Tibial nerve (tissue), 4 donors: ENCODE measurements at regions not wholly inside any gene's neighbourhood (a gene's known extent, or its start where the extent isn't known, plus 50 kb on each side); places are given as distances from the start of the nearest gene placed in this dataset.

Source experiments
- DNase-seq, 2 donors: peaks; one replicate each; pipeline ENCODE4 v3.0.0-alpha.2; 2019; ENCODE audit warnings: low spot score in 2 of 2
- H3K27ac ChIP-seq, 4 donors: fragments of 200-600 bp; sonication (generic) in 3 of 4; one replicate each; pipeline ENCODE4 v1.5.1; 2017 to 2019; ENCODE audit warnings: mild to moderate bottlenecking in 1 of 4
- H3K27me3 ChIP-seq, 2 donors: fragments of 200-600 bp; sonication (generic) in 1 of 2; one replicate each; pipeline versions ENCODE4 v1.5.1 to v1.6.0; 2017 to 2019
- H3K36me3 ChIP-seq, 3 donors: fragments of 200-600 bp; sonication (generic); one replicate each; pipeline ENCODE4 v1.5.1; 2018 to 2019
- H3K4me1 ChIP-seq, 4 donors: fragments of 200-600 bp; sonication (generic) in 3 of 4; one replicate each; pipeline ENCODE4 v1.5.1; 2017 to 2019
- H3K4me3 ChIP-seq, 4 donors: fragments of 200-600 bp; sonication (generic) in 3 of 4; one replicate each; pipeline ENCODE4 v1.5.1; 2017 to 2019; ENCODE audit warnings: mild to moderate bottlenecking in 1 of 4, moderate library complexity in 1 of 4
- H3K9me3 ChIP-seq, 4 donors: fragments of 200-600 bp; sonication (generic) in 3 of 4; one replicate each; pipeline ENCODE4 v1.5.1; 2017 to 2019
- CTCF ChIP-seq, 5 experiments: fragments of 200-600 bp in 3 of 5; fragments of 450-650 bp in 2 of 5; sonication (generic) in 3 of 5; IDR thresholded peaks; one replicate each; pipeline ENCODE4 v1.5.1; 2016 to 2019; ENCODE audit warnings: antibody characterized with exemption in 5 of 5, mild to moderate bottlenecking in 3 of 5, moderate library complexity in 2 of 5
- EP300 ChIP-seq, 2 donors: sonication (generic); formaldehyde crosslinking; IDR thresholded peaks; one replicate each; pipeline ENCODE4 v1.6.1; 2017; ENCODE audit warnings: antibody characterized with exemption in 2 of 2, mild to moderate bottlenecking in 1 of 2
- POLR2A ChIP-seq, 2 donors: fragments of 450-650 bp; IDR thresholded peaks; one replicate each; pipeline ENCODE4 v1.6.1; 2017; ENCODE audit warnings: antibody characterized with exemption in 2 of 2, mild to moderate bottlenecking in 2 of 2, moderate library complexity in 2 of 2
- WGBS, 2 donors: methylation state at CpG; one replicate each; pipeline ENCODE4 v1.1.5; 2018; 5-methylcytosine and 5-hydroxymethylcytosine counted together

GRCh38 chr20:37643400-37643799 lies 50.4 kb upstream of the CTNNBL1 start:
- Histone ChIP-seq H3K4me1 (no peaks in the 10 kb centered on the region), H3K27ac (no peak overlapping the region), H3K9me3 (peaks cover 0 to 6% (median 0%) of the 10 kb centered on the region in 4 donors), H3K27me3 (peaks cover 0 to 11% of the 10 kb centered on the region in 2 donors), H3K4me3 (no peak overlapping the region), H3K36me3 (no peaks in the 10 kb centered on the region)
- no peak for DNase-seq
- WGBS, 2 donors = 65 to 66% methylated on average over 3 of the region's 3 CpGs
- no peak for TF ChIP-seq EP300 (IDR thresholded peaks at IDR 0.05)
- no peak for TF ChIP-seq CTCF (IDR thresholded peaks at IDR 0.05)
- no peak for TF ChIP-seq POLR2A (IDR thresholded peaks at IDR 0.05)

GRCh38 chr20:37642246-37642645 lies 51.6 kb upstream of the CTNNBL1 start:
- DNase-seq = no peak
- Histone ChIP-seq H3K4me3 (no peak overlapping the region), H3K36me3 (no peaks in the 10 kb centered on the region), H3K4me1 (no peaks in the 10 kb centered on the region), H3K27me3 (peaks cover 0 to 11% of the 10 kb centered on the region in 2 donors), H3K27ac (no peak overlapping the region), H3K9me3 (peaks cover 0 to 7% (median 0%) of the 10 kb centered on the region in 4 donors)
- 69 to 90% methylated on average over 1 of the region's 1 CpG for whole genome bisulfite sequencing, 2 donors
- TF ChIP-seq EP300 (IDR thresholded peaks at IDR 0.05) (no peak), POLR2A (IDR thresholded peaks at IDR 0.05) (no peak), CTCF (IDR thresholded peaks at IDR 0.05) (no peak)

GRCh38 chr20:37640600-37641561 lies 52.9 kb upstream of the CTNNBL1 start:
- Histone ChIP-seq H3K27me3 (peaks cover 0 to 11% of the 10 kb centered on the region in 2 donors), H3K4me1 (no peaks in the 10 kb centered on the region), H3K4me3 (no peak overlapping the region), H3K9me3 (peaks cover 0 to 17% (median 0%) of the 10 kb centered on the region in 4 donors), H3K36me3 (no peaks in the 10 kb centered on the region), H3K27ac (no peak overlapping the region)
- DNase-seq = no peak
- WGBS, 2 donors = 52 to 68% methylated on average over 13 of the region's 13 CpGs
- no peak for TF ChIP-seq POLR2A (IDR thresholded peaks at IDR 0.05)
- no peak for TF ChIP-seq EP300 (IDR thresholded peaks at IDR 0.05)
- TF ChIP-seq CTCF (IDR thresholded peaks at IDR 0.05) = no peak

GRCh38 chr20:37638527-37638926 lies 55.3 kb upstream of the CTNNBL1 start:
- H3K27me3 ChIP-seq = peaks cover 0 to 11% of the 10 kb centered on the region in 2 donors
- H3K4me3 ChIP-seq = no peak overlapping the region
- no peak overlapping the region for H3K27ac ChIP-seq
- no peak for DNase-seq
- TF ChIP-seq CTCF (IDR thresholded peaks at IDR 0.05) (no peak), POLR2A (IDR thresholded peaks at IDR 0.05) (no peak)
- 68 to 72% methylated on average over 2 of the region's 2 CpGs for WGBS, 2 donors
- peaks cover 0 to 38% (median 0%) of the 10 kb centered on the region in 4 donors for H3K9me3 ChIP-seq
- H3K4me1 ChIP-seq = no peaks in the 10 kb centered on the region
- H3K36me3 ChIP-seq = no peaks in the 10 kb centered on the region

GRCh38 chr20:37636977-37637376 lies 56.9 kb upstream of the CTNNBL1 start:
- WGBS, 2 donors = 67 to 68% methylated on average over 12 of the region's 12 CpGs
- Histone ChIP-seq H3K27ac (no peak overlapping the region), H3K27me3 (peaks cover 0 to 4% of the 10 kb centered on the region in 2 donors), H3K4me1 (no peaks in the 10 kb centered on the region), H3K4me3 (no peak overlapping the region), H3K9me3 (peaks cover 0 to 42% (median 0%) of the 10 kb centered on the region in 4 donors), H3K36me3 (no peaks in the 10 kb centered on the region)
- no peak for DNase-seq
- TF ChIP-seq POLR2A (IDR thresholded peaks at IDR 0.05) (no peak), EP300 (IDR thresholded peaks at IDR 0.05) (no peak), CTCF (IDR thresholded peaks at IDR 0.05) (no peak)
